Thoracic aorta (tissue), 2 donors: ENCODE measurements at regions not wholly inside any gene's neighbourhood (a gene's known extent, or its start where the extent isn't known, plus 50 kb on each side); places are given as distances from the start of the nearest gene placed in this dataset.

Experiments used
- ATAC-seq: fragments of 150-250 bp; one replicate; pipeline ENCODE4 v1.8.0; 2017; ENCODE audit warnings: low read depth; ENCODE audit not compliant: insufficient number of reproducible peaks, low FRiP score
- DNase-seq: peaks from one replicate; pipeline ENCODE4 v3.0.0-alpha.2; 2020; ENCODE audit warnings: low spot score
- H3K27ac ChIP-seq, 2 donors: fragments of 200-600 bp; sonication (generic); 1 replicate in 1 of 2; 2 replicates in 1 of 2; pipeline ENCODE4 v1.5.1; 2016; ENCODE audit warnings: mild to moderate bottlenecking in 2 of 2, moderate library complexity in 2 of 2
- H3K27me3 ChIP-seq: fragments of 200-600 bp; sonication (generic); replicated peaks from 2 replicates; pipeline ENCODE4 v1.6.0; 2016; ENCODE audit warnings: mild to moderate bottlenecking; ENCODE audit not compliant: insufficient read depth
- H3K36me3 ChIP-seq: fragments of 200-600 bp; sonication (generic); one replicate; pipeline ENCODE4 v1.5.1; 2016
- H3K4me1 ChIP-seq, 2 donors: fragments of 200-600 bp; sonication (generic); 1 replicate in 1 of 2; 2 replicates in 1 of 2; pipeline versions ENCODE4 v1.5.1 to v1.6.0; 2016; ENCODE audit warnings: low read depth in 2 of 2, mild to moderate bottlenecking in 1 of 2; ENCODE audit not compliant: control insufficient read depth in 1 of 2
- H3K4me3 ChIP-seq: fragments of 200-600 bp; sonication (generic); 2 replicates; pipeline ENCODE4 v1.5.1; 2016; ENCODE audit warnings: mild to moderate bottlenecking
- H3K9me3 ChIP-seq: fragments of 200-600 bp; sonication (generic); 2 replicates; pipeline ENCODE4 v1.5.1; 2016
- CTCF ChIP-seq: fragments of 200-600 bp; sonication (generic); IDR thresholded peaks from one replicate; pipeline ENCODE4 v1.5.1; 2019; ENCODE audit warnings: antibody characterized with exemption

- Histone ChIP-seq H3K9me3 (no peaks in the 10 kb centered on the region), H3K4me1 (no peaks in the 10 kb centered on the region), H3K27ac (no peak overlapping the region), H3K27me3 (no peaks in the 10 kb centered on the region), H3K4me3 (no peak overlapping the region), H3K36me3 (no peaks in the 10 kb centered on the region)
- DNase-seq (no peak), ATAC-seq (no peak)
- TF ChIP-seq CTCF, result no peak
These were observed 198.6 kb downstream of the CENPC start for GRCh38 chr4:67346654-67347053.

- Histone ChIP-seq H3K27ac (no peak overlapping the region), H3K9me3 (no peaks in the 10 kb centered on the region), H3K4me1 (no peaks in the 10 kb centered on the region), H3K36me3 (no peaks in the 10 kb centered on the region), H3K27me3 (no peaks in the 10 kb centered on the region), H3K4me3 (no peak overlapping the region)
- TF ChIP-seq CTCF, result no peak
- DNase-seq (no peak), ATAC-seq (no peak)
These were observed 200.5 kb downstream of the CENPC start for GRCh38 chr4:67344594-67345380.

- Histone ChIP-seq H3K36me3 (no peaks in the 10 kb centered on the region), H3K27ac (no peak overlapping the region), H3K9me3 (no peaks in the 10 kb centered on the region), H3K4me1 (no peaks in the 10 kb centered on the region), H3K27me3 (no peaks in the 10 kb centered on the region), H3K4me3 (no peak overlapping the region)
- no peak for TF ChIP-seq CTCF
- ATAC-seq (no peak), DNase-seq (no peak)
These were observed 202.1 kb downstream of the CENPC start for GRCh38 chr4:67343199-67343598.

GRCh38 chr4:67342291-67342690 lies 203.0 kb downstream of the CENPC start:
- no peak for TF ChIP-seq CTCF
- Histone ChIP-seq H3K4me3 (no peak overlapping the region), H3K27me3 (no peaks in the 10 kb centered on the region), H3K9me3 (no peaks in the 10 kb centered on the region), H3K4me1 (no peaks in the 10 kb centered on the region), H3K27ac (no peak overlapping the region), H3K36me3 (no peaks in the 10 kb centered on the region)
- ATAC-seq (no peak), DNase-seq (no peak)

- Histone ChIP-seq H3K27me3 (no peaks in the 10 kb centered on the region), H3K36me3 (no peaks in the 10 kb centered on the region), H3K27ac (no peak overlapping the region), H3K4me1 (no peaks in the 10 kb centered on the region), H3K9me3 (no peaks in the 10 kb centered on the region), H3K4me3 (no peak overlapping the region)
- no peak for TF ChIP-seq CTCF
- ATAC-seq (no peak), DNase-seq (no peak)
These were observed 211.6 kb downstream of the CENPC start for GRCh38 chr4:67333664-67334063.
